Activated T-cell treated with anti-CD3 and anti-CD28 coated beads, Interleukin-2, amount 50 U/mL, for 4 hours (primary cell): ENCODE measurements at regions not wholly inside any gene's neighbourhood (a gene's known extent, or its start where the extent isn't known, plus 50 kb on each side); places are given as distances from the start of the nearest gene placed in this dataset.
"Not testable (repeated sequence)": the region's sequence is repeated elsewhere in the genome, so short reads cannot be mapped to it uniquely, and the experiment has no call there.

Experiments
- ATAC-seq, 2 donors: fragments of 200-7000 bp; cut with Tn5 transposase; one replicate each; pipeline ENCODE4 v1.10.0; 2021
- DNase-seq: peaks from one replicate; pipeline ENCODE4 v3.0.0-alpha.2; 2020
- H3K27me3 Mint-ChIP-seq: one replicate; pipeline ENCODE4 v1.8.0; 2021; ENCODE audit warnings: low read depth, mixed read lengths
- H3K36me3 Mint-ChIP-seq: one replicate; pipeline ENCODE4 v1.8.0; 2022; ENCODE audit warnings: mixed read lengths; ENCODE audit not compliant: insufficient read depth
- H3K4me1 Mint-ChIP-seq: one replicate; pipeline ENCODE4 v1.8.0; 2021; ENCODE audit warnings: low read depth, mixed read lengths
- H3K4me3 Mint-ChIP-seq: one replicate; pipeline ENCODE4 v1.8.0; 2021; ENCODE audit warnings: mild to moderate bottlenecking, moderate library complexity, mixed read lengths
- H3K9me3 Mint-ChIP-seq: one replicate; pipeline ENCODE4 v1.8.0; 2021; ENCODE audit warnings: mixed read lengths

DNA sequence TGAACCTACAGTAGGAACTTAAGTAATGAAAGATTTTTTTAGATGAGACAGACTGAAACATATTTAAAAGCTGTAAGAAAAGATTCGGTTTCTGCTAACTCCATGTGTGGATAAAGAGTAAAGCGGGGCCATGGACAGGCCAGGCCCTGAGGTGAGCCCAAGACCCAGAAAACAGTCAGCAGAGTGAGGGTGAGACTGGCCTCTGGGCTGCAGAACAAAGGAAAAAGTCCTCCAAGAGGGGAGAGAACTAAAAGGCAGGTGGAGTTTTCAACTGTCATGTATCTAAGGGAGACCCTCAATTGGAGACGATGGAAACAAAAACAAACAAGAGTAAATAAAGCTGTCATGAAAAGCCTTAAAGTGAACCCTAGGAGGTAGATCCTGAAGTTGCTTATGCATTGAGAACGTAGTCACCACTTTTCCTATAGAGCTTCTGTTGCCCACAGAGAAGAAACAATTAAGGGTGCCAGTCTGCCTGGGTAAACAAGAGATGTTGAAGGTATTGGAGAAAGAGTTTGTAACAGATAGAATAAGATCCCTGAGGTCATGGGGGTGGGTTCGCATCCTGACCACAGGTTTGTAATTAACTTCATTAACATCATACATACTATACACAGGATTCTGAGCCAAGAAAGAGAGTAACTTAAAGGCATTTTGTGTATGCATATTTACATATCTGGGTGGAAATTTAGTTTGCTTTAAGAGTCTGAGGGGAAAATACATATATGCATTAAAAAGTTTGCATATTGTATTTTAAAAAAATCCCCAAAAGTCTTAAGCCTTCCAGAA is 268.7 kb upstream of the PDE3A start:
- H3K4me1 Mint-ChIP-seq, result no peaks in the 10 kb centered on the region
- no peak for ATAC-seq
- no peaks in the 10 kb centered on the region for H3K27me3 Mint-ChIP-seq
- no peaks in the 10 kb centered on the region for H3K9me3 Mint-ChIP-seq
- DNase-seq, result no peak
- no peaks in the 10 kb centered on the region for H3K36me3 Mint-ChIP-seq
- H3K4me3 Mint-ChIP-seq, result no peak overlapping the region

DNA sequence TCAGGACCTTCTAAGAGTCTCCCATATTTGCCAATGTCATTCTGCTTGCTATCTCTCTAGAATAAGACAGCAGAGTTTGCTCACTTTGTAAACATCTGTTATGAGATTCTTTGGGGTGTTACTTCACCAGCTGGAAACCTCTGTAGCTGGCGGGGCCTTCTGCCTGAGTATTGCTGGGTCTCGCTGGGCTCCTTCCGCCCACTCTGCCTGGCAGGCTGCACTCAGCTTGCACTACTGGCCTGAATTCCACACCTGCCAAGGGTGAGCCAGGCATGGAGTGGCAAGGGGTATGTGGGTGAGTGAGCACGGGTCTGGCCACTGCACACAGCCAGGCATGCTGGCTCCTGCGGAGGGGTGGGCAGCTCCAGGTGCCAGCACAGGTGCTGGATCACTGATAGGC is 267.3 kb upstream of the PDE3A start:
- H3K27me3 Mint-ChIP-seq, result no peaks in the 10 kb centered on the region
- H3K36me3 Mint-ChIP-seq, result no peaks in the 10 kb centered on the region

DNA sequence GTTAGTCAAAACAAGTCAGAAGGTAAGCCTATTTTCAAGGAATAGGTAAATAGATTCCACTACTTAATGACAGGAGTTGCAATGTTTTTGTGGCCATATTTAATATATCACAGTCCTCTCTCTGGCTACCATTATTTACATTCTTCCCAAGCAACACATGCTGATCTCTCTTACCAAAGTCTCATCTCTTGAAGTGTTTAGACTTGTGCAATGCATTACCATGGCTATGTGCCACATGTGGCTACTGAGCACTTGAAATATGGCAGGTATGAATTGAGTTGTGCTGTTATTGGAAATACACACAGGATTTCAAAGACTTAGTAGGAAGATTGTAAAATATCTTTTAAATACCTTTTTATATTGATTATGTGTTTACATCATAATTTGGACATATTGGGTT is 262.4 kb upstream of the PDE3A start:
- Mint-ChIP-seq H3K36me3 (no peaks in the 10 kb centered on the region), H3K4me1 (no peaks in the 10 kb centered on the region), H3K9me3 (no peaks in the 10 kb centered on the region), H3K27me3 (no peaks in the 10 kb centered on the region), H3K4me3 (no peak overlapping the region)
- ATAC-seq, result no peak
- DNase-seq, result no peak

More for the DNA sequence above, 267.3 kb upstream of the PDE3A start:
- no peak overlapping the region for H3K4me3 Mint-ChIP-seq
- no peaks in the 10 kb centered on the region for H3K4me1 Mint-ChIP-seq
- ATAC-seq (no peak), DNase-seq (no peak)
- no peaks in the 10 kb centered on the region for H3K9me3 Mint-ChIP-seq

GRCh38 chr12:20109676-20110075 is 258.7 kb upstream of the PDE3A start:
- Mint-ChIP-seq H3K9me3 (no peaks in the 10 kb centered on the region), H3K27me3 (no peaks in the 10 kb centered on the region), H3K36me3 (no peaks in the 10 kb centered on the region), H3K4me3 (no peak overlapping the region), H3K4me1 (no peaks in the 10 kb centered on the region)
- DNase-seq (no peak), ATAC-seq (no peak)

DNA sequence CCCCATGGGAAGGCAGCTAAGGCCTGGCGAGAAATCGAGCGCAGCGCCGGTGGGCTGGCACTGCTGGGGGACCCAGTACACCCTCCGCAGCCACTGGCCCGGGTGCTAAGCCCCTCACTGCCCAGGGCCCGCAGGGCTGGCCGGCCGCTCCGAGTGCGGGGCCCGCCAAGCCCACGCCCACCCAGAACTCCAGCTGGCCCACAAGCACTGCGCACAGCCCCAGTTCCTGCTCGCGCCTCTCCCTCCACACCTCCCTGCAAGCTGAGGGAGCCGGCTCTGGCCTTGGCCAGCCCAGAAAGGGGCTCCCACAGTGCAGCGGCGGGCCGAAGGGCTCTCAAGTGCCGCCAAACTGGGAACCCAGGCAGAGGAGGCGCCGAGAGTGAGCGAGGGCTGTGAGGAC is 253.0 kb upstream of the PDE3A start:
- DNase-seq, H3K36me3 Mint-ChIP-seq, H3K9me3 Mint-ChIP-seq, H3K4me3 Mint-ChIP-seq, ATAC-seq, H3K27me3 Mint-ChIP-seq, H3K4me1 Mint-ChIP-seq: not testable (repeated sequence)

DNA sequence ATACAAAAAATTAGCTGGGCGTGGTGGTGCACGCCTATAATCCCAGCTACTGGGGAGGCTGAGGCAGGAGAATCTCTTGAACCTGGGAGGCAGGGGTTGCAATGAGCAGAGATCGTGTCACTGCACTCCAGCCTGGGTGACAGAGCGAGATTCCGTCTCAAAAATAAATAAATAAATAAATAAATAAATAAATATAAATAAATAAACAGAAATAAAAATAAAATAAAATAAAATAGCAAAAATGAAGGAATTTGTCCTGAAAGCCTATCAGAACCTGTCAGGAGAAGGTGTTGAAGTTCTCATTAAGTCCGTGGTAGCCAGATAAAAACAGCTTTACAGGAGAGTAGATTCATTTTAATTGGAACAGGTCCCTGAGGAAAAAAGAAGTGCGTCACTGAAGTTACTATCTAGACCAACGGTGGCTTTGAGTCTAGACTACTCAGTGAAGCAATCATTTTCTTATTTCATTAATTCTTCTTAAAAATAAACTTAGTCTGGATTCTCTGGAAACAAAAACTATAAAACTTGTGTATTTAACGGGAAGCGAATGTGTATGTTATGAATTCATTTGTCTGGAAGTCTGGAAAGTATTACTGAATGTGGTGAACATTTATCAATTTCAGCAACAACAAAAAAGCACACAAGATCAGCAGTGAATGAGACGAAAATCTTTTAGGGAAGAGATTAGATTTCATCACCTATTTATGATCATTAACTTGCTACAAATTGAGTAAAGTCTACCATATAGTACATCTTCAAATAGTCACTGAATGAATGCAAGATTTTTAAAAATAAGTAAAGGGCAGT is 248.5 kb upstream of the PDE3A start:
- no peak for ATAC-seq
- peaks cover 10% of the 10 kb centered on the region for H3K9me3 Mint-ChIP-seq
- no peaks in the 10 kb centered on the region for H3K4me1 Mint-ChIP-seq
- H3K36me3 Mint-ChIP-seq, result no peaks in the 10 kb centered on the region
- H3K4me3 Mint-ChIP-seq, result no peak overlapping the region
- DNase-seq, result no peak
- H3K27me3 Mint-ChIP-seq, result no peaks in the 10 kb centered on the region

DNA sequence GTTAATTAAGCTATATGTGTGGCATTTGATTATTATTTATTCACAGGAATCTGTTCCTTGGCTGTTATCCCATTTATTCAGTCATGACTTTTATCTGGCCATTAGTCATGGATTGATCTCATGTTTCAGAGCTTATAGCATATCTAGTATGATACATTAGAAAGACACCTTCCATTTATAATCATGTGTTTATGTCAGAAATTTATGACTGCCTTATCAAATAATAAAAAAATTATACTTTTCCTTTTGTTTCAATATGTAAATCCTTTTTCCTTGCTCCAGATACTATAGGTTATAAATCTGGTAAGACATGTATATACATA is 248.0 kb upstream of the PDE3A start:
- H3K4me3 Mint-ChIP-seq, result no peak overlapping the region
- no peaks in the 10 kb centered on the region for H3K36me3 Mint-ChIP-seq
- no peaks in the 10 kb centered on the region for H3K4me1 Mint-ChIP-seq
- H3K9me3 Mint-ChIP-seq, result peaks cover 10% of the 10 kb centered on the region
- no peaks in the 10 kb centered on the region for H3K27me3 Mint-ChIP-seq
- DNase-seq, result no peak
- ATAC-seq, result no peak

- no peaks in the 10 kb centered on the region for H3K27me3 Mint-ChIP-seq
- peaks cover 2% of the 10 kb centered on the region for H3K9me3 Mint-ChIP-seq
- no peak overlapping the region for H3K4me3 Mint-ChIP-seq
- H3K4me1 Mint-ChIP-seq, result no peaks in the 10 kb centered on the region
- H3K36me3 Mint-ChIP-seq, result no peaks in the 10 kb centered on the region
- no peak for ATAC-seq
- no peak for DNase-seq
These were observed 246.1 kb upstream of the PDE3A start for GRCh38 chr12:20122274-20122673.

DNA sequence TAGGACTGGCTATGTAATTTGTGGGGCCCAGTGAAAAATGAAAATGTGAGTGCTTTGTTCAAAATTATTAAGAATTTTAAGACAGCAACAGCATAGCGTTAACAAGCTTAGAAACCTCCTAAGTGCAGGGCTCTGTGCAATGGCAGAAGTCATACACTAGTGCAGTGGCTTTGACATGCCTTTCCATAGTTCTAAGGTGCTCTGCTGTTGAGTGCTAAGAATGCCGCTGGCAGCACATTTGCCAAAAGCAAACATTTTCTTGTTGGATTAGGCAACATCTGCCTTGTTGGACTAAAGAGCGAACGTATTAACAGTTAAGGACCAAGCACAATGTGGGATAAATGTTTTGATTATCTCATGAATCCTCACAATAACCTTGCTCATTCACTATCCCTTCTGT is 244.9 kb upstream of the PDE3A start:
- H3K4me1 Mint-ChIP-seq, result no peaks in the 10 kb centered on the region
- DNase-seq (no peak), ATAC-seq (no peak)
- no peak overlapping the region for H3K4me3 Mint-ChIP-seq
- peaks cover 3% of the 10 kb centered on the region for H3K9me3 Mint-ChIP-seq
- H3K36me3 Mint-ChIP-seq, result no peaks in the 10 kb centered on the region
- H3K27me3 Mint-ChIP-seq, result no peaks in the 10 kb centered on the region

DNA sequence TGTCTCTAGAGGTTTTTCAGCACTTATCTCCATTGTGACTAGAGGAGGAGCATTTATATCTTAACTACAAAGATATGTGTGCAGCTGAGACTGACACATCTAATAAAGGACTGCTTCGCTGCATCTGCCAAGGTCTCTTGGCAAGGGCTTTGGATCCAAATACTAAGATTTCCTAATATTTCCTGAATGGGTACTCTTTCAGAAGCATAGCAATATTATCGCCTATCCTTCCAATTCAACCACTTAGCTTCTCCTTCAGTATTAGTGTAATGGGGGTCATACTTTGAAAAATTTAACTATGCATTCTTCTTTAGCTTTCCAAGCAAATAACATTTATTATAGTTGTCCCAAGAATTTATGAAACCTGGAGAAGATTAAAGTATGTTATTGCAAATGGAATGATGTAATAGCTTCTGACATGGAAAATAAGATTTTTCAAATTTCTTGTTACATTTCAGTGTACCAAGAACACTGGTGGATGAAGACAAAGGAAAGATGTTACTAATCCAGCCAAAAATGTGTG is 243.0 kb upstream of the PDE3A start:
- peaks cover 3% of the 10 kb centered on the region for H3K9me3 Mint-ChIP-seq
- no peak overlapping the region for H3K4me3 Mint-ChIP-seq
- no peaks in the 10 kb centered on the region for H3K27me3 Mint-ChIP-seq
- no peaks in the 10 kb centered on the region for H3K36me3 Mint-ChIP-seq
- no peaks in the 10 kb centered on the region for H3K4me1 Mint-ChIP-seq
- DNase-seq (no peak), ATAC-seq (no peak)

DNA sequence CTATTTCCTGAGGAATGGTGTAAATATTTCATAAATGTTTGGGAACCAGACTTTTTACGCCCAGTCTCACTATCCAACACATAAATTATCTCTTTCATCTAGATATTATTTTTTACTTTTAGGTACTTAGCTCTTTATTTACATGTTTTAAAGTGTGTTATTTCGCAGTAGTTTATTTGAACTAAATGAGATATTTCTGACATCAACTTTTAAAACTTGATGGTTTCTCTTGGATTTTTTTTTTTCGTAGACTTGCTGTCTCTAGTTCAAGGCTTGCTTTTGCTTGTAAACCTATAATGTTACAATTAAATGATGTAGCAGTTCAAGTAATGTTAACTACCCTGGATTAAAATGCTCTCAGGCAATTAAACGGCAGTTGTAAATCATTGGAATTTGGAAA is 241.7 kb upstream of the PDE3A start:
- no peaks in the 10 kb centered on the region for H3K36me3 Mint-ChIP-seq
- ATAC-seq, result no peak
- no peak for DNase-seq
- H3K27me3 Mint-ChIP-seq, result no peaks in the 10 kb centered on the region
- no peaks in the 10 kb centered on the region for H3K4me1 Mint-ChIP-seq
- peaks cover 3% of the 10 kb centered on the region for H3K9me3 Mint-ChIP-seq
- H3K4me3 Mint-ChIP-seq, result no peak overlapping the region

DNA sequence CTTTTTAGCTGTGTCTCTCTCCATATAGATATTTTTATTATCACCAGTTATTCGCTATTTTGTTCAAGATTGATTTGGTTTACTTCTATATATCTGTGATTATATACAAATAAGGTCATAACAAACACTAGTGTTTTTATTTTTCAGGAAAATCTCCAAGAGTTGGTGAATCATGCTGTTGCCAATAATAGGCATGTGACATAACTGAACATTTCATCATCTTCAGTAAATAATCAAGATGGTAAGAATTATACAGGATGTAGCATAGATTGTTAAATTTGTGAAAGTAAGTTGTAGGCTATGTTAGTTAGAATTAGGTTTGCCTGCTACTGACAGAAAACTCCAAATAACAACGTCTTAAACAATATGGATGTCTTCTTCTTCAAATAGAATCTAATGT is 240.9 kb upstream of the PDE3A start:
- Mint-ChIP-seq H3K4me3 (no peak overlapping the region), H3K4me1 (no peaks in the 10 kb centered on the region), H3K27me3 (no peaks in the 10 kb centered on the region), H3K36me3 (no peaks in the 10 kb centered on the region), H3K9me3 (peaks cover 3% of the 10 kb centered on the region)
- DNase-seq (no peak), ATAC-seq (no peak)

DNA sequence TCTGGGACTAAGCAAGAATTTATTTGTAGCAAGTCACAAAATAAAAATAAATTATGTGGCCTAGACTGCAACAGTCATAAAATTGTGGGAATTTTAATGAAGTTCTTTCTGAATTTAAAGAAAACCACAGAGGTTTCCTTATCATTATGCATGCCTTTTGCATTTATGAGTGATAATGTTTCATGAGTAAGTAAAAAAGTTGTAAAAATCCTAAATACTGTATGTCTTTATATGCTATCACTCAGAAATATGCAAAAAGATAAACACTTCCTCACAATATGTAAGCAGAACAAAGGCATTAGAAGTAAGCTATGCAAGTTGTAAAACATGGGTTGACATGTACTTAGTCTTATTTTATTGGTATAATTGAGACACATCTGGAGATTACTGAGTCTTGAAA is 239.4 kb upstream of the PDE3A start:
- Mint-ChIP-seq H3K9me3 (peaks cover 3% of the 10 kb centered on the region), H3K36me3 (no peaks in the 10 kb centered on the region), H3K4me3 (no peak overlapping the region), H3K4me1 (no peaks in the 10 kb centered on the region), H3K27me3 (no peaks in the 10 kb centered on the region)
- ATAC-seq (no peak), DNase-seq (no peak)

DNA sequence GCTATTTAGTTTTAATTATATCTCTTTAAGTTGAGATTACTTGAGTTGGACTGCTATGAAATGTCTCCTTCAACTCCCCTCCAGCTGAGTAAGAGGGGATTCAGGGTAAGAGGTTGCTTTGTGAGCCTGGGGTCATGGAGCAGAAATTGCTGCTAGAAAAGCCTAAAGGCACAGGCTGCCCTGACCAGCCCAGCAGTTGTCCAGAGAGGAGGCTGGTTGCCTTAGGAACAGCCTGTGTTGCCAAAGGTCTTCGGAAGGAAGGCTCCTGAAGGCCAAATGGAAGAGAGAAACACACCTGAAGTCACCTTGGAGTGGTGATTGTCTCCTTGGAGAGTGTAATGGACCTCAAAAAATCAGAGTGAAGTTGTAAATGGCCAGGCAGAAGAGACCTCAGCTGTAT is 235.5 kb upstream of the PDE3A start:
- no peak overlapping the region for H3K4me3 Mint-ChIP-seq
- DNase-seq (no peak), ATAC-seq (no peak)
- no peaks in the 10 kb centered on the region for H3K4me1 Mint-ChIP-seq
- peaks cover 3% of the 10 kb centered on the region for H3K9me3 Mint-ChIP-seq
- no peaks in the 10 kb centered on the region for H3K27me3 Mint-ChIP-seq
- no peaks in the 10 kb centered on the region for H3K36me3 Mint-ChIP-seq

DNA sequence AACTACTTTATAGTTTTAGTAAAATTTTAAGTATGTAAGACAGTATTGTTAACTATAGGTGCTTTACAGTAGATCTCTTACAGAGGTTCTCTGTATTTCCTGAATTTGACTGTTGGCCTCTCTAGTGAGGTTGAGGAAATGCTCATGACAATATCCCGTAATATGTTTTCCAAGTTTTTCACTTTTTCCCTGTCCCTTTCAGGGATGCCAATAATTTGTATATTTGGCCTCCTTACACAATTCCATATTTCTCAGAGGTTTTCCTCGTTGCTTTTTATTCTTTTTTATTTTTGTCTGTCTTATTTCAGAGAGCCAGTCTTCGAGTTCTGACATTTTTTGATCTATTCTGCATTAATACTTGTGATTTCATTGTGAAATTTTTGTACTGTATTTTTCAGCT is 233.7 kb upstream of the PDE3A start:
- Mint-ChIP-seq H3K36me3 (no peaks in the 10 kb centered on the region), H3K27me3 (peaks cover 2% of the 10 kb centered on the region), H3K4me3 (no peak overlapping the region), H3K4me1 (no peaks in the 10 kb centered on the region), H3K9me3 (no peaks in the 10 kb centered on the region)
- ATAC-seq (no peak), DNase-seq (no peak)
